Fibroblast of pulmonary artery (primary cell): ENCODE measurements at regions not wholly inside any gene's neighbourhood (a gene's known extent, or its start where the extent isn't known, plus 50 kb on each side); places are given as distances from the start of the nearest gene placed in this dataset.

Source experiments
- DNase-seq: peaks from one replicate; pipeline ENCODE4 v3.0.0-alpha.2; 2010; ENCODE audit warnings: low read depth
- H3K4me3 ChIP-seq: replicated peaks from 2 replicates; pipeline ENCODE4 v1.5.1; 2011; ENCODE audit warnings: low read depth, mild to moderate bottlenecking, control low read depth, low read length, moderate library complexity
- CTCF ChIP-seq: IDR thresholded peaks from 2 replicates; pipeline ENCODE4 v1.5.1; 2011; ENCODE audit warnings: mild to moderate bottlenecking, control low read depth, low read length, inconsistent platforms; ENCODE audit errors: missing control alignments

- no peak for DNase-seq
- no peak overlapping the region for H3K4me3 ChIP-seq
- no peak for TF ChIP-seq CTCF
These were observed 122.7 kb downstream of the ZBTB18 start for GRCh38 chr1:244173769-244174168.

GRCh38 chr1:244174922-244175521, 123.9 kb downstream of the ZBTB18 start:
- no peak overlapping the region for H3K4me3 ChIP-seq
- DNase-seq = no peak
- no peak for TF ChIP-seq CTCF

GRCh38 chr1:244176201-244176600, 125.1 kb downstream of the ZBTB18 start:
- H3K4me3 ChIP-seq = no peak overlapping the region
- DNase-seq = no peak
- no peak for TF ChIP-seq CTCF

- H3K4me3 ChIP-seq = no peak overlapping the region
- DNase-seq = peak; percentile 33
- no peak for TF ChIP-seq CTCF
These were observed 129.2 kb downstream of the ZBTB18 start for GRCh38 chr1:244180256-244180655.

- H3K4me3 ChIP-seq = no peak overlapping the region
- TF ChIP-seq CTCF = no peak
- no peak for DNase-seq
These were observed 130.8 kb downstream of the ZBTB18 start for GRCh38 chr1:244181867-244182266.

- no peak for TF ChIP-seq CTCF
- no peak overlapping the region for H3K4me3 ChIP-seq
- DNase-seq = no peak
These were observed 132.0 kb downstream of the ZBTB18 start for GRCh38 chr1:244183037-244183436.

GRCh38 chr1:244186372-244186771, 135.3 kb downstream of the ZBTB18 start:
- TF ChIP-seq CTCF = no peak
- H3K4me3 ChIP-seq = no peak overlapping the region
- no peak for DNase-seq
